ENCODE measurements at regions not wholly inside any gene's neighbourhood (a gene's known extent, or its start where the extent isn't known, plus 50 kb on each side); places are given as distances from the start of the nearest gene placed in this dataset.

DNA sequence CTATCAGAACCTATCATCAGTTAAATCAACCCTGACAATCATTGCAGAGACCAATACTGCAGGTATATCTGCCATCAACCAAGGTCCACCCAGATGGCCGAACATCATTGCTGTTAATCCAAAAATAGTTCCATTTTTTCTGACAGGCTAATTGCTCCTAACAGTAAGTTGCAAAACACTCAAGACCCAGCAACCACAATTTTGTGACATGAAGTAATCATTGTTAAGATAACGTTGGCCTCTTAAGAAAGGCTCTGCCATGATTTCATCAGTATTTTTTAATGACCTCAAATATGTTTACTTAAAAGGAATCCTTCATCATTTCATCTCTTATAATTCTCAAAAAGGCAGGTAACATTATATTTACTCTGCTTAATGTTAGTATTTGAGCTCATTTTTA is 553.4 kb upstream of the POM121L12 start:
- TF ChIP-seq Cebpa-rat (IDR thresholded peaks at IDR 0.05) = no peak
- no peak overlapping the region for H3K4me2 ChIP-seq

DNA sequence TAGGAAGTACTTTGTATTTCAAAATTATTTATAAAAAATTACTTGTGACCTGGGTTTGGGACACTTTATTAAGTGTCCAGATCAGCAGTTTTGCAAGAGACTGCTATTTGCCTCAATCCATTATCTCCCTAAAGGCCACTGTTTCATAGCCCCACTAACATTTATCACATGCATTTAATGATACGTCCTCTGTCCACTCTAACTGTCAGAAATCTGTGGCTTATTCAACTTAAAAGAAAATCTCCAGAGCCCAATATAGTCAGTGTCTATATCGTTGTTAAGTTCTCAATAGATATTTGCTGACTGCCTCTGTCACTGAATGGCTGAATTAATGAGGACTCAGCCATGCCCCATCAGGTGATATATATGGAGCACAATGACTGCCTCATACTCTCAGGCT is 553.9 kb upstream of the POM121L12 start:
- Histone ChIP-seq H3K4me1 (no peaks in the 10 kb centered on the region), H3K4me3 (no peak overlapping the region), H3K27me3 (no peaks in the 10 kb centered on the region), H3K4me2 (no peak overlapping the region), H3K27ac (no peak overlapping the region), H3K9me3 (no peaks in the 10 kb centered on the region), H3K9ac (no peak overlapping the region), H3K36me3 (no peaks in the 10 kb centered on the region), H4K20me1 (no peaks in the 10 kb centered on the region)
- TF ChIP-seq Cebpa-rat (IDR thresholded peaks at IDR 0.05) = no peak

More for the DNA sequence above, 553.4 kb upstream of the POM121L12 start:
- Histone ChIP-seq H3K27me3 (no peaks in the 10 kb centered on the region), H3K4me3 (no peak overlapping the region), H3K36me3 (no peaks in the 10 kb centered on the region), H3K9me3 (no peaks in the 10 kb centered on the region), H3K27ac (no peak overlapping the region), H3K4me1 (no peaks in the 10 kb centered on the region), H3K9ac (no peak overlapping the region), H4K20me1 (no peaks in the 10 kb centered on the region)

GRCh38 chr7:52479990-52480389 is 555.4 kb upstream of the POM121L12 start:
- TF ChIP-seq Cebpa-rat (IDR thresholded peaks at IDR 0.05) = no peak
- no peaks in the 10 kb centered on the region for H4K20me1 ChIP-seq
- H3K9ac ChIP-seq = no peak overlapping the region
- no peak overlapping the region for H3K4me2 ChIP-seq
- H3K4me3 ChIP-seq = no peak overlapping the region
- no peaks in the 10 kb centered on the region for H3K9me3 ChIP-seq
- no peaks in the 10 kb centered on the region for H3K36me3 ChIP-seq
- H3K27ac ChIP-seq = no peak overlapping the region
- H3K27me3 ChIP-seq = no peaks in the 10 kb centered on the region
- no peaks in the 10 kb centered on the region for H3K4me1 ChIP-seq

DNA sequence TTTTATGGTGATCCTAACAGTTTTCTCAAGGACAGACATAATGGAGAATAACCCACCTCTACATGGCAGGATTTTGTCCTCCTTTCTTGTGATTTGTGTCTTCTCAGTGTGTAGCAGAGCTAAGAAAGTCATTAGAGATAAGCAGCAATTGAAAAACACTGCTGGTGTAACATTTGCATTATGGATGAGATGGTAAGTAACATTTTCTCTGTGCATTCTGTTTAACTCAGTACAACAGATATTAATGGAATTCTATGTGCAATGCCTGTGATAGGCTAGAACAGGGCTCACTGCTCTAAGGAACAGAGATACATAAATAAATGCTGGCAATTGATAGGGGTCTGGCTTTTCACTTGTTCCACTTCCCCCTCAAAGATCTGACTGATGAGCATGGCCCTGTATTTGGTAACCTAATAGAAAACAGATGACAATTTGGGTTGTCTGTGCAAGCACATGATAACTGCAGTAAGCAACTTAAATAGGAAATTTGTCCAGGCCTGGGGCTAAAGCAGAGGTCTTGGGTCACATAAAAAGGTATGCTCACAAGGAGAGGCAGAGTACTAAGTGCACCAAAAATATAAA is 560.3 kb upstream of the POM121L12 start:
- Histone ChIP-seq H3K9ac (no peak overlapping the region), H3K4me2 (no peak overlapping the region), H3K36me3 (no peaks in the 10 kb centered on the region), H3K9me3 (peaks cover 2% of the 10 kb centered on the region; the same call in 1 of the 2 replicates), H3K4me1 (no peaks in the 10 kb centered on the region), H3K27ac (no peak overlapping the region), H4K20me1 (no peaks in the 10 kb centered on the region), H3K27me3 (no peaks in the 10 kb centered on the region), H3K4me3 (no peak overlapping the region)
- TF ChIP-seq Cebpa-rat (IDR thresholded peaks at IDR 0.05) = no peak

GRCh38 chr7:52473756-52474155 is 561.7 kb upstream of the POM121L12 start:
- no peaks in the 10 kb centered on the region for H3K36me3 ChIP-seq
- H3K4me3 ChIP-seq = no peak overlapping the region
- no peak for TF ChIP-seq Cebpa-rat (IDR thresholded peaks at IDR 0.05)
- H3K9ac ChIP-seq = no peak overlapping the region
- no peak overlapping the region for H3K4me2 ChIP-seq
- H4K20me1 ChIP-seq = no peaks in the 10 kb centered on the region
- H3K9me3 ChIP-seq = peaks cover 4% of the 10 kb centered on the region; the same call in 1 of the 2 replicates
- H3K4me1 ChIP-seq = no peaks in the 10 kb centered on the region
- H3K27ac ChIP-seq = no peak overlapping the region
- H3K27me3 ChIP-seq = no peaks in the 10 kb centered on the region

DNA sequence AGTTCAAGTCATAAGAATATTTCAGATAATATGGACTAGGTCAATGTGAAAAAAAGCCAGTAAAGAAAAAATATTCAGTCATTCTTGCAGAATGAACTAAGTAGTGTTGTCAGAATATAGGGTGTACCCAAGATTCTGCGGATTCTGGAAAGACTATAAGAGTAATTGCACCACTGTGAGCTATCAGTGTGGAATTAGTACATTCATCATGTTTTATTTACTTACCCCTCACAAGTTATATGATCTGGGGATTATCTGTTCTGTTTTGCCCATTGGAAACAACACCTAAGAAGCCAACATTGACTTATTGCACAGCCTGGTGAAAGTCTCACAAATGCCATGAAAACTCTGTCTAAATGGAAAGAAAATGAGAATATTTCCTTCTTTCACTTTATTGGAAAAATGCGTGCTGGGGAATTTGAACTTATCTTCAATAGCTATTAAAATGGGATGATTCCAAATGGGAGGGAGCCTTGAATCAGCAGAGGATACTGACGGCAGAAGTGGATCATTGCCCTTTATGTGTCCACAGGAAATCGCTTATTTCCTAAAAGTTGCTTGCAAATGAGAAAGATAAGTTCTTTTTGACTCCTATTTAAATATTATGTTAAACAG is 563.3 kb upstream of the POM121L12 start:
- H4K20me1 ChIP-seq = no peaks in the 10 kb centered on the region
- no peak overlapping the region for H3K9ac ChIP-seq
- H3K36me3 ChIP-seq = no peaks in the 10 kb centered on the region
- H3K4me2 ChIP-seq = no peak overlapping the region
- no peak overlapping the region for H3K27ac ChIP-seq
- H3K9me3 ChIP-seq = peaks cover 4% of the 10 kb centered on the region; the same call in 1 of the 2 replicates
- no peak for TF ChIP-seq Cebpa-rat (IDR thresholded peaks at IDR 0.05)
- no peaks in the 10 kb centered on the region for H3K4me1 ChIP-seq
- no peak overlapping the region for H3K4me3 ChIP-seq
- H3K27me3 ChIP-seq = no peaks in the 10 kb centered on the region

GRCh38 chr7:52465216-52465615 is 570.2 kb upstream of the POM121L12 start:
- H3K36me3 ChIP-seq = no peaks in the 10 kb centered on the region
- no peaks in the 10 kb centered on the region for H3K27me3 ChIP-seq
- H3K4me3 ChIP-seq = no peak overlapping the region
- H4K20me1 ChIP-seq = no peaks in the 10 kb centered on the region
- H3K9ac ChIP-seq = no peak overlapping the region
- H3K9me3 ChIP-seq = peaks cover 4% of the 10 kb centered on the region; the same call in 1 of the 2 replicates
- no peak for TF ChIP-seq Cebpa-rat (IDR thresholded peaks at IDR 0.05)
- H3K27ac ChIP-seq = no peak overlapping the region
- no peak overlapping the region for H3K4me2 ChIP-seq
- H3K4me1 ChIP-seq = no peaks in the 10 kb centered on the region

DNA sequence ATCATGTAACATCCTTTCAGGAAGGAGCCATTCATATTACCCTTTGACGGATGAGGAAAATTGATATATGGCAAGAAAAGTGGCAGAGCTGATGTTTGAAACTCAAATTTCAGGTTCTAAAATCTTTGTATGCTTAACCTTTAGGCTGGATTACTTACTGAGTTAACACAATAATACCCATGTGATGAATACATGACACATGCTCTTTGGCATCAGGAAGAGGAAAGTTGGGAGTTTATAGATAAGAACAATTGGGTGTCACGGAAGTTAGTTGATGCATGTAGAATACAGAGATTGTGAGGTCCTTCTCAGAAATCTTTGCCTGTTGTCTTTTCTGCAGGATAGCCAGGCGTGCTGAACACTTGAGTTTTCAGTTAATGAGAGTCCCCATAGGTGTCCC is 572.1 kb upstream of the POM121L12 start:
- H3K9me3 ChIP-seq = no peaks in the 10 kb centered on the region
- no peaks in the 10 kb centered on the region for H4K20me1 ChIP-seq
- no peaks in the 10 kb centered on the region for H3K4me1 ChIP-seq
- H3K27ac ChIP-seq = no peak overlapping the region
- no peak for TF ChIP-seq Cebpa-rat (IDR thresholded peaks at IDR 0.05)
- no peak overlapping the region for H3K4me2 ChIP-seq
- no peak overlapping the region for H3K9ac ChIP-seq
- H3K4me3 ChIP-seq = no peak overlapping the region
- H3K27me3 ChIP-seq = no peaks in the 10 kb centered on the region
- H3K36me3 ChIP-seq = no peaks in the 10 kb centered on the region

DNA sequence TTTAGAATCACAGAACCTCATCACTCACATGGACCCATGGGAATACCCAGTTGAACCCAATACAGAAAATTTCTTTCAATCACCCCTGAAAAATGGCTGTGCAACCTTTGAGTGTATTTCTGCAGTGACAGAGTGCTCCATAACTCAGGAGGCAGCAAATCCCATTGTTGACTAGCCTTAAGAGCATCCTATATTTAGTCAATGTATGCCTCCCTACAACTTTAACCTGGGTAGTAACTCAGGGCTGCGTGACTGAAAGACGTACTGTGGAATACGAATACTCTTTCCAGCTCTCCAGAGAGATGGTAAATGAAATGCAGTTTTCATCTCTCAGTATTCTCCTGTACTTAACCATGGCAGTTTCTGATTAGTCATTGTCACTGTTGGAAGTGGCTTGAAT is 573.0 kb upstream of the POM121L12 start:
- no peaks in the 10 kb centered on the region for H3K9me3 ChIP-seq
- H3K36me3 ChIP-seq = no peaks in the 10 kb centered on the region
- H3K9ac ChIP-seq = no peak overlapping the region
- no peak overlapping the region for H3K4me3 ChIP-seq
- no peak overlapping the region for H3K4me2 ChIP-seq
- H3K27me3 ChIP-seq = no peaks in the 10 kb centered on the region
- TF ChIP-seq Cebpa-rat (IDR thresholded peaks at IDR 0.05) = no peak
- H3K4me1 ChIP-seq = no peaks in the 10 kb centered on the region
- no peaks in the 10 kb centered on the region for H4K20me1 ChIP-seq
- H3K27ac ChIP-seq = no peak overlapping the region

- Histone ChIP-seq H3K9ac (no peak overlapping the region), H4K20me1 (no peaks in the 10 kb centered on the region), H3K4me3 (no peak overlapping the region), H3K27ac (no peak overlapping the region), H3K27me3 (no peaks in the 10 kb centered on the region), H3K36me3 (no peaks in the 10 kb centered on the region), H3K4me1 (no peaks in the 10 kb centered on the region), H3K9me3 (no peaks in the 10 kb centered on the region), H3K4me2 (no peak overlapping the region)
- TF ChIP-seq Cebpa-rat (IDR thresholded peaks at IDR 0.05) = no peak
These were observed 579.9 kb upstream of the POM121L12 start for GRCh38 chr7:52455571-52455970.
